ENCODE measurements at regions not wholly inside any gene's neighbourhood (a gene's known extent, or its start where the extent isn't known, plus 50 kb on each side); places are given as distances from the start of the nearest gene placed in this dataset.
"Not testable (repeated sequence)": the region's sequence is repeated elsewhere in the genome, so short reads cannot be mapped to it uniquely, and the experiment has no call there.

DNA sequence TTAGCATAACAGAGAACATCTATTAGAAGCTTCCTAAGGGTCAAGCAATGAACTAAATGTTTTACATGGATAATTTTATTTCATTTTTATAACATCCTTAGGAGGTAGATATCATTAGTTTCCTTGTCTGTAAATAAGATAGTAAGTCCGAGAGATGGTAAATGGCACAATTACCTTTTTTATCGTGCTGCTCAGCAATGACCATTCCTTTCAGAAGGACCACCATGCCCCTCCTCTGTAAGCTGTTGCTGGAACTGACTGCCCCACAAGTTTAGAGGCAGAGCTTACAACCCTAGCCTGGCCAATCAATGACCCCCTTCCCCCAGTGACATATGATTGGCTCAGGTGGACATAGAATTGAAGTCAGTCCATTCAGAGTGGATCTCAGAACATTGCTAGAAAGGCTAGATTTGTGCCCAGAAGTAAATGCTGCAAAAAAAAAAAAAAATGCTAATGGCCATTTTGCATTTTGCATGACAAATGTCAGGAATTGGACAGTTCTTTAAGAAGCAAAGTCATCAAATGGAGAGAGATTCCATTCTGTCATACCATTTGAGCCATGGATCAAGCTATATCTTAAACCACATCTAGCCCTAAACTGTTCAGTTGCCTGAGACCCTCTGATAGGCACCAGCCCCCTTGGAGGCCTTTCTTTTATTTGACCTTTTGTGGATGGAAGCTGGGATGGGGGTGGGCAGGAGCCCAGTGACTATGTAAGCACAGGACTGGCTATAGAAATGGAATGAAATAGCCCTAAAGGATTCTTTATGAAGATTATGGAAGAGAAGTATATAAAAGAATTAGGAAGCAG, 668.3 kb downstream of the UQCRFS1 start:
- no peak overlapping the region for H3K9ac ChIP-seq (ENCODE audit: low read depth in 2 of 2, low read length in 2 of 2)
- no peaks in the 10 kb centered on the region for H3K9me3 ChIP-seq
- TF ChIP-seq, protein P1, sequence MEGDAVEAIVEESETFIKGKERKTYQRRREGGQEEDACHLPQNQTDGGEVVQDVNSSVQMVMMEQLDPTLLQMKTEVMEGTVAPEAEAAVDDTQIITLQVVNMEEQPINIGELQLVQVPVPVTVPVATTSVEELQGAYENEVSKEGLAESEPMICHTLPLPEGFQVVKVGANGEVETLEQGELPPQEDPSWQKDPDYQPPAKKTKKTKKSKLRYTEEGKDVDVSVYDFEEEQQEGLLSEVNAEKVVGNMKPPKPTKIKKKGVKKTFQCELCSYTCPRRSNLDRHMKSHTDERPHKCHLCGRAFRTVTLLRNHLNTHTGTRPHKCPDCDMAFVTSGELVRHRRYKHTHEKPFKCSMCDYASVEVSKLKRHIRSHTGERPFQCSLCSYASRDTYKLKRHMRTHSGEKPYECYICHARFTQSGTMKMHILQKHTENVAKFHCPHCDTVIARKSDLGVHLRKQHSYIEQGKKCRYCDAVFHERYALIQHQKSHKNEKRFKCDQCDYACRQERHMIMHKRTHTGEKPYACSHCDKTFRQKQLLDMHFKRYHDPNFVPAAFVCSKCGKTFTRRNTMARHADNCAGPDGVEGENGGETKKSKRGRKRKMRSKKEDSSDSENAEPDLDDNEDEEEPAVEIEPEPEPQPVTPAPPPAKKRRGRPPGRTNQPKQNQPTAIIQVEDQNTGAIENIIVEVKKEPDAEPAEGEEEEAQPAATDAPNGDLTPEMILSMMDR (IDR thresholded peaks at IDR 0.05) = no peak
- H3K4me1 ChIP-seq = no peaks in the 10 kb centered on the region
- no peak overlapping the region for H3K4me3 ChIP-seq
- no peak for DNase-seq
- intact Hi-C loops (cut with DNase I) = no loop called here
- no peaks in the 10 kb centered on the region for H3K27me3 ChIP-seq
- no peak overlapping the region for H3K27ac ChIP-seq
- no peaks in the 10 kb centered on the region for H3K36me3 ChIP-seq

- DNase-seq = no peak
- TF ChIP-seq, protein P1 (IDR thresholded peaks at IDR 0.05) = no peak
- Histone ChIP-seq H3K4me3 (no peak overlapping the region), H3K27me3 (no peaks in the 10 kb centered on the region), H3K27ac (no peak overlapping the region), H3K4me1 (no peaks in the 10 kb centered on the region), H3K36me3 (no peaks in the 10 kb centered on the region), H3K9me3 (no peaks in the 10 kb centered on the region), H3K9ac (ENCODE audit: low read depth in 2 of 2, low read length in 2 of 2) (no peak overlapping the region)
- intact Hi-C loops (cut with DNase I) = no loop called here
Measured at GRCh38 chr19:28543244-28543776, 669.6 kb downstream of the UQCRFS1 start.

DNA sequence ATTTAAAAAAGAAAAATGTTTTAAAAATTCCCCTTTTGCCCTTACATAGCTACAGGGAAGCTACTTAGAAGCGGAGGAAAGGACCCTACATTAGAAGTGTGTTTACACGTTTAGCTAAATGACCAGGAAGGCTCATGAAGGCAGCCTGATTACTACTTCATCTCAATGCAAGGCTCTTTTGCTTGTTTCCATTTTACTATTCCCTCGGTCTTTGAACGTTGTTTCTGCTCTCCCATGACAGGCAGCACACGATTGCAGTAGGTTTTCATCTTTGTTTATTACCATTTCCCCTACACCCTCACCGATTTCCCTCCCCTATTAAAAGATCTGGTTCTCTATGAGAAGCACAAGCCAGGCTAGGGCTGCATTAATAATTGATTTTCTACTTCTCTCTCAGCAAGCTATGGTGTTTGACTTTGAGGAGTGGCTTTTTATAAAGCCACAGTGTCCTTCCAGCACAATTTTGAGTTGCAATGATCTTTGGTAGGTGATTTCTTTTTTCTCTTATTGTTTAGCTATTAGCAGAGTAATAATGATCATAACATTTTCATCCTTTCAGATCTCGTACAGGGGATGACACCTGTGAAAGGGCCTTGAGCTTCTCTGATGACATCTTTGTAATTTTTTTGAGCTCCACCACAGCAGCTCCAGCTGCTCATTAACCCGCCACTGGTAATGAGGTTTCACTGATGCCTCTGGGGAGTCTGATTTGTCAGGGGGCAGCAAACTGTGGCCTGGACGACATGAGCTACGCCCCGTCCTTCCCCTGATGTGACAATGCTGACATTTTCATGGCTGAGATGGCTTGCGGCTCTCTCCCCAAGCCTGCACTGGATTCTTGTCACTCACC, 670.3 kb downstream of the UQCRFS1 start:
- no peak for DNase-seq
- Histone ChIP-seq H3K9me3 (no peaks in the 10 kb centered on the region), H3K27me3 (no peaks in the 10 kb centered on the region), H3K4me3 (no peak overlapping the region), H3K27ac (no peak overlapping the region), H3K9ac (ENCODE audit: low read depth in 2 of 2, low read length in 2 of 2) (no peak overlapping the region), H3K4me1 (no peaks in the 10 kb centered on the region), H3K36me3 (no peaks in the 10 kb centered on the region)
- intact Hi-C loops (cut with DNase I) = no loop called here
- TF ChIP-seq, protein P1 (IDR thresholded peaks at IDR 0.05) = no peak

DNA sequence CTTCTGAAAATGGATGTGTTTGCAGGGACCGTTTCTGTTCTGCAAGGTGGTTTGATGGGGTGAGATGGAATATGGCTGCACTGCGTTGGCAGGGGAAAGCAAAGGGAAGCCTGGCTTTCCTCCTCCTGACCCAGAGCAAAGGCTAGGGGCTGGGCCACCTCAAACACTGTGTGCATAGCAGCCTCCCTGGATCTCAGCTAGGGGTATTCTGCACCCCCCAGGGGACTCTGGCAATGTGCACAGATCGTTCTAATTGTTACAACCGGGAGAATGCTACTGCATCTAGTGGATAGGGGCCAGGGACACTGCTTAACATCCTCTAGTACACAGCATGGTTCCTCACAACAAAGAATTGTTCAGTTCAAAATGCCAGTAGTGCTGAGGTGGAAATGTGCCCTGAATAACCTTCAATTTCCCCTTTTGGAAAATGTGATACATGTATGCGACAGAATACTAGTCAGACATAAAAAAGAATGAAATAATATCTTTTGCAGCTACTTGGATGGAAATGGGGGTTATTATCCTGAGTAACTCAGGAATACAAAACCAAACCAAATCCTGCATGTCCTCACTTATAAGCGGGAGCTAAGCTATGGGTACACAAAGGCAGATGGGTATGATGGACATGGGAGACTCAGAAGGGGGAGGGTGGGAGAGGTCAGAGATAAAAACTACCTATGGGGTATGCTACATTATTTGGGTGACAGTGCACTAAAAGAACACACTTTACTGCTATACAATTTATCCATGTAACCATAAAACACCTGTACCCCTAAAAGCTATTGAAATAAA, 671.2 kb downstream of the UQCRFS1 start:
- Histone ChIP-seq H3K9ac (ENCODE audit: low read depth in 2 of 2, low read length in 2 of 2) (no peak overlapping the region), H3K27ac (no peak overlapping the region), H3K4me1 (no peaks in the 10 kb centered on the region), H3K27me3 (no peaks in the 10 kb centered on the region), H3K4me3 (no peak overlapping the region), H3K36me3 (no peaks in the 10 kb centered on the region), H3K9me3 (no peaks in the 10 kb centered on the region)
- TF ChIP-seq, protein P1 (IDR thresholded peaks at IDR 0.05) = no peak
- no peak for DNase-seq
- intact Hi-C loops (cut with DNase I) = no loop called here

GRCh38 chr19:28541029-28541428, 671.9 kb downstream of the UQCRFS1 start:
- Histone ChIP-seq H3K27me3 (no peaks in the 10 kb centered on the region), H3K4me3 (no peak overlapping the region), H3K27ac (no peak overlapping the region), H3K4me1 (no peaks in the 10 kb centered on the region), H3K9ac (ENCODE audit: low read depth in 2 of 2, low read length in 2 of 2) (no peak overlapping the region), H3K9me3 (no peaks in the 10 kb centered on the region), H3K36me3 (no peaks in the 10 kb centered on the region)
- TF ChIP-seq, protein P1 (IDR thresholded peaks at IDR 0.05) = no peak
- no peak for DNase-seq
- intact Hi-C loops (cut with DNase I) = no loop called here

DNA sequence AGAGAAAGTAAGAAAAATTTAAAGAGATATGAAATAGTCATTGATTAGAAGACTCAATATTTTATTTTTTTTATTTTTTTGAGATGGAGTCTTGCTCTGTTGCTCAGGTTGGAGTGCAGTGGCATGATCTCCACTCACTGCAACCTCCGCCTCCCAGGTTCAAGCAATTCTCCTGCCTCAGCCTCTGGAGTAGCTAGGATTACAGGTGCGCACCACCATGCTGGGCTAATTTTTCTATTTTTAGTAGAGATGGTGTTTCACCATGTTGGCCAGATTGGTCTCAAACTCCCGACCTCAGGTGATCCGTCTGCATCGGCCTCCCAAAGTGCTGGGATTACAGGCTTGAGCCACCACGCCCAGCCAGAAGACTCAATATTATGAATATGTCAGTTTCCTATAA, 672.6 kb downstream of the UQCRFS1 start:
- H3K4me1 ChIP-seq; H3K9me3 ChIP-seq; DNase-seq; H3K36me3 ChIP-seq; H3K4me3 ChIP-seq; intact Hi-C loops (cut with DNase I); H3K27me3 ChIP-seq; H3K27ac ChIP-seq; H3K9ac ChIP-seq (ENCODE audit: low read depth in 2 of 2, low read length in 2 of 2): not testable (repeated sequence)
